Fibroblast of the aortic adventitia (primary cell): ENCODE measurements at regions not wholly inside any gene's neighbourhood (a gene's known extent, or its start where the extent isn't known, plus 50 kb on each side); places are given as distances from the start of the nearest gene placed in this dataset.
A peak's percentile ranks its signal among the peaks of the same experiment; 100 is the strongest.

Source experiments
- DNase-seq: peaks from one replicate; pipeline ENCODE4 v3.0.0-alpha.2; 2010; ENCODE audit warnings: low read depth
- H3K4me3 ChIP-seq: 2 replicates; pipeline ENCODE4 v1.5.1; 2011; ENCODE audit warnings: low read depth, mild to moderate bottlenecking, control low read depth, low read length, moderate library complexity
- TF ChIP-seq, protein P1 (sequence below): IDR thresholded peaks from 2 replicates; pipeline ENCODE4 v1.5.1; 2011; ENCODE audit warnings: mild to moderate bottlenecking, low read length, control low read depth, inconsistent platforms; ENCODE audit not compliant: insufficient read depth

DNA sequence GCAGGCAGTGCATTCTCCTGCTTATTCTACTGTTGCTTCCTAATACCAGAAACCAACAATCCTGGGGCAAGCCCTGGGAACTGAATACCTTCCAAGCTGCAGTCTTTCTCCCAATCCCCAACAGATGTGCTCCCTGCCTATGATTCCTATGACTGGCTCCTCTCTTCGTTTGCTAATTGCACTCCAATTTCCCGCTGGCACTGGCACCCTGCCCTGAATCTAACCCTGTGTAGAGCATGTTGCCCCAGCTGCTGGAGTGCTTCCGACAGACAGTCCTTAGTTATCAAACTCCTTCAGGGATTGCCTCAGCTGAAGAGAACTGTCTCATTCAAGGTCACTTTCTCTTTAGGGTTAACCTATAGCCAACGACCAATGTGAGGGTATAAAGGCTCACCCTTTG lies 214.1 kb downstream of the NECTIN3 start:
- no peak for DNase-seq
- TF ChIP-seq, protein P1, sequence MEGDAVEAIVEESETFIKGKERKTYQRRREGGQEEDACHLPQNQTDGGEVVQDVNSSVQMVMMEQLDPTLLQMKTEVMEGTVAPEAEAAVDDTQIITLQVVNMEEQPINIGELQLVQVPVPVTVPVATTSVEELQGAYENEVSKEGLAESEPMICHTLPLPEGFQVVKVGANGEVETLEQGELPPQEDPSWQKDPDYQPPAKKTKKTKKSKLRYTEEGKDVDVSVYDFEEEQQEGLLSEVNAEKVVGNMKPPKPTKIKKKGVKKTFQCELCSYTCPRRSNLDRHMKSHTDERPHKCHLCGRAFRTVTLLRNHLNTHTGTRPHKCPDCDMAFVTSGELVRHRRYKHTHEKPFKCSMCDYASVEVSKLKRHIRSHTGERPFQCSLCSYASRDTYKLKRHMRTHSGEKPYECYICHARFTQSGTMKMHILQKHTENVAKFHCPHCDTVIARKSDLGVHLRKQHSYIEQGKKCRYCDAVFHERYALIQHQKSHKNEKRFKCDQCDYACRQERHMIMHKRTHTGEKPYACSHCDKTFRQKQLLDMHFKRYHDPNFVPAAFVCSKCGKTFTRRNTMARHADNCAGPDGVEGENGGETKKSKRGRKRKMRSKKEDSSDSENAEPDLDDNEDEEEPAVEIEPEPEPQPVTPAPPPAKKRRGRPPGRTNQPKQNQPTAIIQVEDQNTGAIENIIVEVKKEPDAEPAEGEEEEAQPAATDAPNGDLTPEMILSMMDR: no peak
- H3K4me3 ChIP-seq: no peak overlapping the region

DNA sequence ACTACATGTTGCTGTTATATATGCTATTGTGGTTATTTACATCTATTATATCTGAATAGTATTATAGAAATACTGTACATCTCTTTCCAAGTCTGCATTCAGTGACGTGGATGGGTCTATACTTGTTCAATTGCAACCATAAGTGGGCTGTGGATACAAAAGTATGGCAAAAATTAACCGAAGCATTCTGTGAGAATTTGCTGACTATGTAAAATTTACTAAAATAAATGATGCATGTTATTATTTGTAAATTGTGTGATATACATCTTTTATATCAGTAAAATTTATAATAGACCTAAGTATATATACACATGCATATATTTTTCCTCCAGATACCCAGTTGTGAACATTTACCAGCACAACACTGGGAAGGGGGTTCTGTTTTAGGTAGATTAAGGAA lies 215.1 kb downstream of the NECTIN3 start:
- no peak overlapping the region for H3K4me3 ChIP-seq
- DNase-seq: no peak
- TF ChIP-seq, protein P1: no peak

DNA sequence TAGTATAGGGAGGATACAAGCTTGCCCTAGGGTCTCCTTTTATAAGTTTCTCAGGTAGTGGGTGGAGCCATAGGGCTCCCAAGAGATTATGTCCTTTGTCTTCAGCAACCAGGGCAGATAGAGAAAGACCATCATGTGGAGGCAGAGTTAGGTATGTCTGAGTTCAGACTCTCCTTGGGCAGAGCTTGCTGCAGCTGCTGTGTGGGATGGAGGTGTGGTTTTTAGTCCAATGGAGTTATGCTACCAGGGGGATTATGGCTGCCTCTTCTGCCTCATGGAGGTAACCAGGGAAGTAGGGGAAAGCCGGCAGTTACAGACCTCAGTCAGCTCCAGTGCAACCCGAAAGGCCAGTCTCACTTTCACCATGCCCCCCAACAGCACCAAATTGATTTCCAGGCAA lies 220.5 kb downstream of the NECTIN3 start:
- H3K4me3 ChIP-seq: no peak overlapping the region
- DNase-seq: no peak
- TF ChIP-seq, protein P1: no peak

DNA sequence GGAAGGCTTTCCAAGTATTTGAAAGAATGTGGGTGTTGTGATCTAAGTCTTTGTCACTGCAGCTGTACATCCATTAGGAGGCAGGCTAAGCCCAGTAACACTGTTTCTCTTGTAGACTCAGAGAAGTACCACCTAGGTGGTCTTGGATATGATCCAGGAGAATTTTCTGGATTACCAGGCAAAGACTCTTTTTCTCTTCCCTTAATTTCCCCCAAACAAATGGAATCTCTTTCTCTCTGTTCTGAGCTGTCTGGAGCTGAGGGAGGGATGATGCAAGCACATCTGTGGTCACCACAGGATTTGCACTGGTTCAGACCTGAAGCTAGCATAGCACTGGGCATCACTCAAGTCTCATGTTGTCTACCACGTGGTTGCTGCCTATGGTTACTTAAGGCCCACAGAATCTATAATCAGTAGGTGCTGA lies 227.6 kb downstream of the NECTIN3 start:
- no peak overlapping the region for H3K4me3 ChIP-seq
- peak; percentile 25 for DNase-seq
- TF ChIP-seq, protein P1: no peak

DNA sequence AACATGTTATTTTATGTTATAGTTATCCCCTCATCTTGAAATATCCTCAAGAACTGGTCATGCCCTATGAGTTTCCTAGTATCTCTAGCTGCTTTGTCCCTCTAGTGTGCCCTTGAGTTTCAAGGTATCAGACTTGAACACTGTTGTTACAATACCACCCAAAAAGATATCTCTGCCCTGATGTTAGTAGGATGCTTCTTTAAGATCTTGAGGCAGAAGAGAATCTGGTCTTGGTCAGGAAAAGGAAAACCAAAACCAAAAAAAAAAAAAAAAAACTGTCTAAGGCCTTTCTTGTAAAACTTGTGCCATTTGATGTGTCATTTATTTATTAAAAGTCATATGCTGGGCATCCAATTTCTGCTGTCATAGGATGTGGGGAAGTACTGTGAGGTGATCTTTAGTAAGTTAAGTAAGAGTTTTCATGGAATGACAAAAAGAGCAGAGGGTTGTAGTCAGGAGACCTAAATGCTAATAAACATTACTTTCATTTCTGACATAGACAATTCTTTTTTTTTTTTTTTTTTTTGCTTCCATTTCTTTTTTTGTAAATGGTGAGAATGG lies 229.7 kb downstream of the NECTIN3 start:
- no peak for DNase-seq
- no peak overlapping the region for H3K4me3 ChIP-seq
- TF ChIP-seq, protein P1: no peak

DNA sequence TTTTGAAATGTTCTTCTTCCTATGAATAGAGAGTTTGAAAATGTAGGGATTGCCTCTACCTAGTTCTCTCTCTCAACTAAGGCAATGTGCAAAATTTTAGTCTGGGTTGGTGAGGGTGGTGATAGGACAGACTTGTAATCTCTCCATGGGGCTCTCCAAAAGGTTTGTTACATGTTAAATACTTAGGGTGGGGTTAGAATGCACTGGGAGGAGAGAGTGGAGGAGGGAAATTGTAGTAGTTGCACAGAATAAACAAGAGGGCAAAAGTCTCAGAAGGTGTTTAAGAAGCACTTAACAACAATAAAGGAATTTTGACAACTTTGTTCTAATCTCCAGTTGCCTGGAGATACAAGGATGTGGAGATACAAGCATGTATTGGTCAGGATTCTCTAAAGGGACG lies 230.4 kb downstream of the NECTIN3 start:
- no peak for DNase-seq
- no peak overlapping the region for H3K4me3 ChIP-seq
- TF ChIP-seq, protein P1: no peak

DNA sequence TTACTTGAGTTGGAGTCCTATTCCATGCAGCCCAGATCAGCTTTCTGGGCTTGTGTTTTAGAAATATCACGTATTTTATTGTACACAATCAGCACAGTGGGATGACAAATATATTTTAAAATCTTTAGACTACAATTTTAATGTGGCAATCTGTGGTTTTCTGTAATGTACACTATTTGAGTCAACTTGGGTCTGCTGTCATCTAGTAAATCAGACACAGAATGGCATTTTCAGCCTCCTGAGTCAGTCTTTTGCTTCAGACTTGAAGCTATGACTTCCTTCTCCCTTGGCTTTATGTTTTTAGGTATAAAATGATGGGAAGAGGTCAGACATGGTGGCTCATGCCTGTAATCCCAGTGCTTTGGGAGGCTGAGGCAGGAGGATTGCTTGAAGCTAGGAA lies 232.1 kb downstream of the NECTIN3 start:
- DNase-seq: no peak
- TF ChIP-seq, protein P1: no peak
- H3K4me3 ChIP-seq: no peak overlapping the region
